Liver (tissue), 8 donors: ENCODE measurements at regions not wholly inside any gene's neighbourhood (a gene's known extent, or its start where the extent isn't known, plus 50 kb on each side); places are given as distances from the start of the nearest gene placed in this dataset.

Experiments
- DNase-seq: peaks from one replicate; pipeline ENCODE4 v3.0.0-alpha.2; 2017; ENCODE audit warnings: low spot score
- H3K27ac ChIP-seq, 2 donors: one replicate each; pipeline ENCODE4 v1.7.0; 2013; ENCODE audit warnings: inconsistent platforms in 2 of 2, low read length in 2 of 2, control low read depth in 1 of 2, low read depth in 1 of 2, mild to moderate bottlenecking in 1 of 2
- H3K27me3 ChIP-seq, 4 donors: one replicate each; pipeline versions ENCODE4 v1.6.1 to v1.7.0; 2013; ENCODE audit warnings: low read length in 3 of 4, inconsistent platforms in 1 of 4, mild to moderate bottlenecking in 1 of 4, moderate library complexity in 1 of 4; ENCODE audit not compliant: control insufficient read depth in 4 of 4, insufficient read depth in 4 of 4
- H3K36me3 ChIP-seq, 4 donors: one replicate each; pipeline versions ENCODE4 v1.6.1 to v1.7.0; 2013; ENCODE audit warnings: low read length in 3 of 4, mild to moderate bottlenecking in 3 of 4, low read depth in 1 of 4, moderate library complexity in 1 of 4; ENCODE audit not compliant: control insufficient read depth in 4 of 4, insufficient read depth in 3 of 4
- H3K4me1 ChIP-seq, 4 donors: one replicate each; pipeline versions ENCODE4 v1.6.1 to v1.7.0; 2013; ENCODE audit warnings: low read length in 3 of 4, mild to moderate bottlenecking in 3 of 4, moderate library complexity in 1 of 4; ENCODE audit not compliant: control insufficient read depth in 4 of 4, insufficient read depth in 4 of 4
- H3K4me3 ChIP-seq, 3 donors: one replicate each; pipeline versions ENCODE4 v1.6.1 to v1.7.0; 2013; ENCODE audit warnings: low read length in 3 of 3, control low read depth in 1 of 3, low read depth in 1 of 3, mild to moderate bottlenecking in 1 of 3
- H3K9ac ChIP-seq, 2 donors: one replicate each; pipeline ENCODE4 v1.7.0; 2013; ENCODE audit warnings: low read length in 2 of 2, mild to moderate bottlenecking in 2 of 2, moderate library complexity in 2 of 2, control low read depth in 1 of 2, low read depth in 1 of 2
- H3K9me3 ChIP-seq, 4 donors: one replicate each; pipeline versions ENCODE4 v1.6.1 to v1.7.0; 2013; ENCODE audit warnings: low read length in 3 of 4; ENCODE audit not compliant: control insufficient read depth in 4 of 4
- ATF3 ChIP-seq: IDR thresholded peaks from 2 replicates; pipeline ENCODE4 v1.6.1; 2016; ENCODE audit warnings: antibody characterized with exemption
- CTCF ChIP-seq: fragments of 150-350 bp; IDR thresholded peaks from 2 replicates; pipeline ENCODE4 v1.5.1; 2017; ENCODE audit warnings: improper control_type of control experiment, low read depth, low read length; ENCODE audit not compliant: missing input control
- EGR1 ChIP-seq, 2 donors: IDR thresholded peaks; 2 replicates each; pipeline ENCODE4 v1.6.1; 2016 to 2018; ENCODE audit warnings: antibody characterized with exemption in 2 of 2, low read depth in 2 of 2
- FOXA1 ChIP-seq: IDR thresholded peaks from 2 replicates; pipeline ENCODE4 v1.6.1; 2016; ENCODE audit warnings: antibody characterized with exemption
- FOXA2 ChIP-seq: IDR thresholded peaks from 2 replicates; pipeline ENCODE4 v1.6.1; 2016; ENCODE audit warnings: antibody characterized with exemption
- GABPA ChIP-seq, 2 donors: IDR thresholded peaks in 1 of 2; conservative IDR thresholded peaks in 1 of 2; 2 replicates each; pipeline ENCODE4 v1.6.1; 2016; ENCODE audit warnings: antibody characterized with exemption in 2 of 2, mild to moderate bottlenecking in 1 of 2, moderate library complexity in 1 of 2
- HNF4A ChIP-seq, 2 donors: conservative IDR thresholded peaks; 2 replicates each; pipeline ENCODE4 v1.6.1; 2016; ENCODE audit warnings: antibody characterized with exemption in 2 of 2, mild to moderate bottlenecking in 2 of 2
- HNF4G ChIP-seq: IDR thresholded peaks from 2 replicates; pipeline ENCODE4 v1.6.1; 2016; ENCODE audit warnings: antibody characterized with exemption
- JUND ChIP-seq, 2 donors: IDR thresholded peaks; 2 replicates each; pipeline ENCODE4 v1.6.1; 2016; ENCODE audit warnings: antibody characterized with exemption in 2 of 2
- MAX ChIP-seq: IDR thresholded peaks from 2 replicates; pipeline ENCODE4 v1.6.1; 2016; ENCODE audit warnings: antibody characterized with exemption
- NR2F2 ChIP-seq: IDR thresholded peaks from 2 replicates; pipeline ENCODE4 v1.6.1; 2016; ENCODE audit warnings: antibody characterized with exemption
- RAD21 ChIP-seq, 2 donors: IDR thresholded peaks; 2 replicates each; pipeline ENCODE4 v1.6.1; 2016; ENCODE audit warnings: antibody characterized with exemption in 2 of 2, mild to moderate bottlenecking in 2 of 2
- REST ChIP-seq: IDR thresholded peaks from 2 replicates; pipeline ENCODE4 v1.6.1; 2016; ENCODE audit warnings: antibody characterized with exemption, mild to moderate bottlenecking
- RXRA ChIP-seq, 2 donors: IDR thresholded peaks; 2 replicates each; pipeline ENCODE4 v1.6.1; 2017 to 2018; ENCODE audit warnings: antibody characterized with exemption in 2 of 2, mild to moderate bottlenecking in 1 of 2
- SP1 ChIP-seq: IDR thresholded peaks from 2 replicates; pipeline ENCODE4 v1.6.1; 2018; ENCODE audit warnings: antibody characterized with exemption, mild to moderate bottlenecking
- TAF1 ChIP-seq: conservative IDR thresholded peaks from 2 replicates; pipeline ENCODE4 v1.6.1; 2016; ENCODE audit warnings: antibody characterized with exemption, mild to moderate bottlenecking
- YY1 ChIP-seq: IDR thresholded peaks from 2 replicates; pipeline ENCODE4 v1.6.1; 2016; ENCODE audit warnings: antibody characterized with exemption, mild to moderate bottlenecking
- ZBTB33 ChIP-seq: IDR thresholded peaks from 2 replicates; pipeline ENCODE4 v1.6.1; 2016; ENCODE audit warnings: antibody characterized with exemption
- WGBS: extraction: QIAGEN DNeasy Blood & Tissue Kit; methylation state at CpG from one replicate; pipeline ENCODE4 v1.1.7; 2013; 5-methylcytosine and 5-hydroxymethylcytosine counted together
- donor health status: healthy.
- donor health status: healthy.
- donor health status: healthy.
- donor health status: healthy.
- donor health status: healthy.

- Histone ChIP-seq H3K27ac (no peak overlapping the region), H3K36me3 (no peaks in the 10 kb centered on the region), H3K27me3 (no peaks in the 10 kb centered on the region), H3K9ac (no peak overlapping the region), H3K4me3 (no peak overlapping the region), H3K4me1 (no peaks in the 10 kb centered on the region), H3K9me3 (peaks cover 0 to 3% (median 0%) of the 10 kb centered on the region in 4 donors)
- 87% methylated on average over 4 of the region's 4 CpGs for WGBS
- TF ChIP-seq HNF4A (conservative IDR thresholded peaks at IDR 0.05) (no peak), RAD21 (IDR thresholded peaks at IDR 0.05) (no peak), GABPA (IDR thresholded peaks at IDR 0.05 in 1 of 2, conservative IDR thresholded peaks at IDR 0.05 in 1 of 2) (no peak), SP1 (no peak), TAF1 (no peak), ATF3 (no peak), MAX (no peak), NR2F2 (no peak), FOXA1 (no peak), RXRA (IDR thresholded peaks at IDR 0.05) (no peak), FOXA2 (no peak), CTCF (no peak), HNF4G (no peak), YY1 (no peak), ZBTB33 (no peak), EGR1 (IDR thresholded peaks at IDR 0.05; ENCODE audit: low read depth in 2 of 2) (no peak), REST (no peak), JUND (IDR thresholded peaks at IDR 0.05) (no peak)
- DNase-seq = no peak
Observed at GRCh38 chr16:63130942-63131341, 1094.7 kb upstream of the CDH8 start.
